Osteocyte (in vitro differentiated cells): ENCODE measurements at regions not wholly inside any gene's neighbourhood (a gene's known extent, or its start where the extent isn't known, plus 50 kb on each side); places are given as distances from the start of the nearest gene placed in this dataset.
A peak's percentile ranks its signal among the peaks of the same experiment; 100 is the strongest.

Experiments
- DNase-seq: peaks from one replicate; pipeline ENCODE4 v3.0.0; 2021; ENCODE audit warnings: mixed read lengths; ENCODE audit not compliant: unreplicated experiment; ENCODE audit errors: extremely low spot score
- H3K27ac Mint-ChIP-seq: one replicate; pipeline ENCODE4 v1.8.0; 2021; ENCODE audit warnings: mild to moderate bottlenecking, mixed read lengths; ENCODE audit not compliant: unreplicated experiment
- H3K27me3 Mint-ChIP-seq: one replicate; pipeline ENCODE4 v1.8.0; 2021; ENCODE audit warnings: mixed read lengths; ENCODE audit not compliant: unreplicated experiment
- H3K36me3 Mint-ChIP-seq: one replicate; pipeline ENCODE4 v1.8.0; 2021; ENCODE audit warnings: mixed read lengths; ENCODE audit not compliant: unreplicated experiment
- H3K4me1 Mint-ChIP-seq: one replicate; pipeline ENCODE4 v1.8.0; 2021; ENCODE audit warnings: mixed read lengths; ENCODE audit not compliant: unreplicated experiment
- H3K4me3 Mint-ChIP-seq: one replicate; pipeline ENCODE4 v1.8.0; 2021; ENCODE audit warnings: mild to moderate bottlenecking, moderate library complexity, mixed read lengths; ENCODE audit not compliant: unreplicated experiment
- H3K9me3 Mint-ChIP-seq: one replicate; pipeline ENCODE4 v1.8.0; 2021; ENCODE audit warnings: mixed read lengths; ENCODE audit not compliant: unreplicated experiment
- TF ChIP-seq, protein P1 (sequence below): fragments of 200-600 bp; sonication (generic); IDR thresholded peaks from 2 replicates; pipeline ENCODE4 v1.5.0; 2021; ENCODE audit warnings: antibody characterized with exemption, mild to moderate bottlenecking, moderate library complexity

DNA sequence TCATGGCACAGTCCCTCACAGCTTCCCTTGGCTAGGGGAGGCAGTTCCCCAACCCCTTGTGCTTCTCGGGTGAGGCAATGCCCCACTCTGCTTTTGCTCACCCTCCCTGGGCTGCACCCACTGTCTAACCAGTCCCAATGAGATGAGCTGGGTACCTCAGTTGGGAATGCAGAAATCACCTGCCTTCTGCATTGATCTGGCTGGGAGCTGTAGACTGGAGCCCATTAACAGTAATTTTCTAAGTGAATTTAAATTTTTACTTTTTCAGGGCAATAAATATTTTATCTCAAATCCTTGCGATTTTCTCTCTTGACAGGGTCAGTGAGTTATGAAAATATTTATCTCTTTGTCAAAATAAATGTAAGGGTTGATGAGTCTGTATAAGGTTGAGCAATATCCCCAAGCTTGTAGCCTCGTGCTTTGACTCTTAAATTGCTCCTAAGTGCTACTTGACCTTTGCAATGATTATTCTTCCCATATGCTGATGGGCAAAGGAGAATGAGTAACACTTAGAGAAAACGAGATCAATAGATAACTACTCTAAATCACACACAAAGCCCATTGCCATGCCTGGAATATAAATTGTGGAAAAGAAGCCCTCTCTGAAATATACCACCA, 82.1 kb upstream of the MOCS2 start:
- TF ChIP-seq, protein P1, sequence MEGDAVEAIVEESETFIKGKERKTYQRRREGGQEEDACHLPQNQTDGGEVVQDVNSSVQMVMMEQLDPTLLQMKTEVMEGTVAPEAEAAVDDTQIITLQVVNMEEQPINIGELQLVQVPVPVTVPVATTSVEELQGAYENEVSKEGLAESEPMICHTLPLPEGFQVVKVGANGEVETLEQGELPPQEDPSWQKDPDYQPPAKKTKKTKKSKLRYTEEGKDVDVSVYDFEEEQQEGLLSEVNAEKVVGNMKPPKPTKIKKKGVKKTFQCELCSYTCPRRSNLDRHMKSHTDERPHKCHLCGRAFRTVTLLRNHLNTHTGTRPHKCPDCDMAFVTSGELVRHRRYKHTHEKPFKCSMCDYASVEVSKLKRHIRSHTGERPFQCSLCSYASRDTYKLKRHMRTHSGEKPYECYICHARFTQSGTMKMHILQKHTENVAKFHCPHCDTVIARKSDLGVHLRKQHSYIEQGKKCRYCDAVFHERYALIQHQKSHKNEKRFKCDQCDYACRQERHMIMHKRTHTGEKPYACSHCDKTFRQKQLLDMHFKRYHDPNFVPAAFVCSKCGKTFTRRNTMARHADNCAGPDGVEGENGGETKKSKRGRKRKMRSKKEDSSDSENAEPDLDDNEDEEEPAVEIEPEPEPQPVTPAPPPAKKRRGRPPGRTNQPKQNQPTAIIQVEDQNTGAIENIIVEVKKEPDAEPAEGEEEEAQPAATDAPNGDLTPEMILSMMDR, result no peak
- H3K36me3 Mint-ChIP-seq, result no peaks in the 10 kb centered on the region
- peaks cover 7% of the 10 kb centered on the region for H3K9me3 Mint-ChIP-seq
- no peaks in the 10 kb centered on the region for H3K27me3 Mint-ChIP-seq
- DNase-seq, result no peak
- H3K27ac Mint-ChIP-seq, result no peak overlapping the region
- H3K4me3 Mint-ChIP-seq, result no peak overlapping the region
- H3K4me1 Mint-ChIP-seq, result peaks cover 3% of the 10 kb centered on the region

DNA sequence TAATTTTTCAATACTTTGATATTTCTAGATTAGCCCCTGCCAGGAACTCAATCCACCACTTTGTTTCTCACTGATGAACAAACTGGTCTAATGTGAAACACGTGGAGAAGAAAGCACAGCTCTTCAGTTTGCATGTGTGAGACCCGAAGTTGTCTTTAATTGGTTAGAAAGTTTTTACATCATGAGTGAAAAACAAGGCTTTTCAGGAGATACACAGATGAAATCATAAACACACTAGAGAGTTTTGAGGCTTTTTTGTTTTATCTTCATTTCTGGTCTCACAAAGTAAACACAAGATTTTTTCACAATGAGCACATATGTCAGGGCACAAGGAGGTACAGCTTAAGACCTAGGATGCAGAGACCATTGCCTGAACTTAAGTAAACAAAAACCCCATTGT, 84.5 kb upstream of the MOCS2 start:
- TF ChIP-seq, protein P1, result no peak
- Mint-ChIP-seq H3K27me3 (no peaks in the 10 kb centered on the region), H3K36me3 (no peaks in the 10 kb centered on the region), H3K4me3 (no peak overlapping the region), H3K27ac (no peak overlapping the region), H3K9me3 (no peaks in the 10 kb centered on the region), H3K4me1 (peaks cover 3% of the 10 kb centered on the region)
- no peak for DNase-seq

DNA sequence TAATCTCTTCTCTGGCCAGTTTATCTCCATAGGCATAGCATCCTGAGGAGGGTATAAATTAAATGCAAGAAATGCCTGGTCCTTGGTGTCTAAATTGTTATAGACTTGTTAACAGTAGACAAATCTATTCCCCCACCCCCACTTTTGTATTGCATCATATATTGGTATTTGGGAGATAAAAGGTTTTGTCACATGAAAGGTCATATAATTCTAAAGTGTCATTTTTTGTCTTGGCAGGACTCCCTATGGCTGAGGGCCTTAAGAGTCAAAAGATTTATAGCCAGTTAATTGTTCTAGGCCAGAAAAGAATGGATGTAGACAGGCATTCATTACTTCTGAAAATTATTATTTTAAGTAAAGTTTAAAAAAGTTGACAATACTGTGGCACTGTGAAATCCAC, 90.3 kb upstream of the MOCS2 start:
- H3K4me3 Mint-ChIP-seq, result no peak overlapping the region
- TF ChIP-seq, protein P1, result no peak
- no peak for DNase-seq
- H3K27ac Mint-ChIP-seq, result no peak overlapping the region
- H3K36me3 Mint-ChIP-seq, result no peaks in the 10 kb centered on the region
- H3K27me3 Mint-ChIP-seq, result no peaks in the 10 kb centered on the region
- no peaks in the 10 kb centered on the region for H3K9me3 Mint-ChIP-seq
- H3K4me1 Mint-ChIP-seq, result no peaks in the 10 kb centered on the region

DNA sequence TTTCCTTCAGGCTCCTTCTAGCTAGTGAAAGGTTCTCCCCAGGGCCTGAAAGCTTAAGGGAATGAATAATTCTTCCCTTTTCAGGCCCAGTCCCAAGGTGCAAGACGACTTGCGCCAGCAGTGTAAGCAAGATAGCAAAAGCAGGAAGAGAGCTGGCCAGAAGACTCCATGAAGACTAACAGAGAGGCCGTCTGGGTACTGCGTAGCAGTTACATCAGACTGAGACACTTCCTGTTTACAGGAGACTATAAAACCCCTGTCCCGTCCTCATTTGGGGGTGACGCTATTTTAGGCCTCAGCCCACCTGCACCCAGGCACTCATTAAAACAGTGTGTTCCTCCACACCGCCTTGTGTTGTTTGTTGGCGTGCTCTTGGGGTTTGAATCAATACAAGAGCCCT, 90.7 kb upstream of the MOCS2 start:
- TF ChIP-seq, protein P1, result no peak
- no peaks in the 10 kb centered on the region for H3K27me3 Mint-ChIP-seq
- H3K4me1 Mint-ChIP-seq, result no peaks in the 10 kb centered on the region
- H3K36me3 Mint-ChIP-seq, result no peaks in the 10 kb centered on the region
- no peak for DNase-seq
- no peak overlapping the region for H3K27ac Mint-ChIP-seq
- no peak overlapping the region for H3K4me3 Mint-ChIP-seq
- no peaks in the 10 kb centered on the region for H3K9me3 Mint-ChIP-seq

DNA sequence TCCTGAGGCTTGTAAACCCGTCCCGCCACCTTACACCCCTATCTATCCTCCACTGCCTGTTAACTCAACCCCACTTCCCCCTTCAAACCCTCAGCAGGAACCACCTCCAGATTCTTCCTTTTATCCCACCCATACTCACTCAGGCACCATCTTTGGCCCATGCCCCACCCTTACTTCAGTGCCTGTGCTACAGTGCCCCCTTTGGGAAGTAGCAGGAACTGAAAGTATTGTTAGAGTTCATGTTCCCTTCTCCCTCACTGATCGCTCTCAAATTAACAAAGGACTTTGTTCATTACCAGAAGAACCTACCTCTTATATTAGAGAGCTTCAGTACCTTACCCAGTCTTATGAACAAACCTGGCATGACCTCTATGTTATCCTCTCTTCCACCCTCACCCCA, 92.2 kb upstream of the MOCS2 start:
- no peaks in the 10 kb centered on the region for H3K36me3 Mint-ChIP-seq
- H3K4me1 Mint-ChIP-seq, result no peaks in the 10 kb centered on the region
- no peaks in the 10 kb centered on the region for H3K27me3 Mint-ChIP-seq
- no peaks in the 10 kb centered on the region for H3K9me3 Mint-ChIP-seq
- no peak overlapping the region for H3K27ac Mint-ChIP-seq
- no peak for DNase-seq
- TF ChIP-seq, protein P1, result peak; percentile 17
- H3K4me3 Mint-ChIP-seq, result no peak overlapping the region
